ENCODE measurements at regions not wholly inside any gene's neighbourhood (a gene's known extent, or its start where the extent isn't known, plus 50 kb on each side); places are given as distances from the start of the nearest gene placed in this dataset.

DNA sequence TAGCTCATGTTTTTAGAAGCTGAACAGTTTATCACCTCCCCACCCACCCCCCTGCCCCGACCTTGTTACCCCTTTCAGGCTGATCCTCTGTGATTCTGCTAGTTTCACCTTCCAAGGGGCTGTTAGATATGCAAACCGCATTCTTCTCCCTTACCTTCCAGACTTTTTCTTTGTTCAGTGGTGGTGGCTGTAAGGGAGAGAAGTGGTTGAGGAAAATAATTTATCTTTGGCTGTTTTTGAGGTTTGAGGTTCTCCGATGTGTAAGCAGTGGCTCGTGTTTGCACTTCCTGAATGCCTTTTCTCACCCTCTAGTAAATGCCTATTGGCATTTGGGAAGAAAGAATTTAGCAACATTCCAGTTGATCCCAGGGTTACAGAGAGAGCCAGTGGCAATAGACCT, 69.4 kb upstream of the KCNG1 start:
- no peak for DNase-seq

DNA sequence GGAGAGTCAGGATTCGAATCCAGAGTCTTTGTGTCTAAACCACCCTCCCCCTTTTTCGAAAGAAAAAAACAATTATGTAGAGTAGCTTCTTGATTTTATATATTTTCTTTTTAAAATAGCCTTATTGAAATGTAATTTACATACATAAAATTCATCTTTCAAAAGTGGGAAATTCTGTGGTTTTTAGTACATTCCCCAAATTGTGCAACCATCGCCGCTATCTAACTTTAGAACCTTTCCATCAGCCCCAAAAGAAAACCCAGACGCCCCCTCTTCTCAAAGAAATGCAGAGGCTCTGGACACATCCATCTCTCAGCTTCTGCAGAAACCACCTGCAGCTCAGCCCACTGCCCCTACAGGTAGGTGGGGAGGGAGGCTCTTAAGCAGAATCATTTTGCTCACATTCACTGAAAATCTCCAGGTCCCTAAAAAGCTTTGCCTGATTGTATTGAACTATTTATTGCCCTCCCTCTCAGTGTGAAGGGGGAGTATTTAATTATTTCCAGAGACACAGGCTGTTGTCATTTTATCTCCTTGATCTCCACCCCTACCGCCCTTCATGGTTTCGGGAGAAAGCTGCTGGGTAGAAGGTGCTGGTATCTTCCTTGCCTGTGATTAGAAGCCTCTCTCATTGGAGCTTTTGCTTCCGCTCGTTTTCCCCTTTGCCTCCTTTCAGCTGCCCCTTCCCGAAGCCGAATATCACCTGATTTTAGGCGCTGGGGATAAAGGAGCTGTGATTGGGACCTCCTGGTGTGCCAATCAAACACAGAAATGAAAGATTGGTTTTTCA, 68.7 kb upstream of the KCNG1 start:
- no peak for DNase-seq

DNA sequence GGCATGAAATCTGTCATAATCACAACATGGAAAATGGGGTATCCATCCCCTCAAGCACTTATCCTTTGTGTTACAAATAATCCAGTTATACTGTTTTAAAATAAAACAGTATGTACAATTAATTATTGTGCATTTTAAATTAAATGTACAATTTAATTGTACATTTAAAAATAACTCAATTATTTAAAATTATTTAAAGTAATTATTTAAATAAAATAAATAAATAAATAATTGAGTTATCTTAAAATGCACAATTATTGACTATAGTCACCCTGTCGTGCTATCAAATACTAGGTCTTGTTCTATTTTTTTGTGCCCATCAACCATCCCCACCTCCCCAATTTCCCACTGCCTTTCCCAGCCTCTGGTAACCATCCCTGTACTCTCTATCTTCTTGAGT, 66.9 kb upstream of the KCNG1 start:
- no peak for DNase-seq

DNA sequence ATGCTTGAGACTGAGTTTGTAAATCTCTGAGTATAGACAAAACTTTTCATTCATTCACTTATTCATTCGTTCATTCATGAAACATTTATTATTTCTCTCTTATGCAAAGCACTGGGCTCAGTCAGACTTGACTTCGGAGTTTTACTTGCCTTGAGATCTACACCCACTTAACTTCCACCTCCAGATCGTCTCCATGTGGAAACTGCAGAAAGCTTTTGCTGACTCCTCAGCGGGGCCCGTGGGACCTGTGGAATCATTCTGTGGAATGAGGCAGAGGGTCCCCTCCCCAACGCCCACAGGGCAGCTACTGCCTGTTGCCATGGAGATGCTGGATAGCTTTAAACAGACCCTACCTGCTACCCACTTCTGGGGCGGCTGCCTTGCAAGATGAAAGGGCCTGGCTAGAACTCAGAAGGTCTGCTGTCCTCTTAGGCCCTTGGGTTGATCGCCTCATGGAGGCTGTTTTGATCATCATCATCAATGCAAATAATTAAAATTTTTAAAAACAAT, 66.4 kb upstream of the KCNG1 start:
- DNase-seq: no peak

DNA sequence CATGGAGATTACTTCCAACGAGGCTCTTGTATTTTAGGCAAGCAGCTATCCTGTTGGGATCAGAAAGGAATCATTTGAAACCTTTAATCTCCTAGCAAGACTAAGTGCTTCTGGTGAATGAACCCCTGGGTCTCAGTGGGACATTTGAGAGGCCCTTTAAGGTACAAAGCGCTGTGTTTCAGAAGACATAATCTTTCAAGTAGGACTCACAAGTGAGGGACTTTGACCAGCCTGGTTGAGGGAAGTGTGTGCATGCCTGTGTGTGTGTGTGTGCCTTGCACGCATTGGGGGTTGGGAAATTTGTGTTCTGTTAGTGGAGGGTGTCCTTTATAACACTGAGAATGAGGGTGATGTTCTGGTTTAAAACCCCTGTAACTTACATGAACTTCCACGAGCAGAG, 64.4 kb upstream of the KCNG1 start:
- DNase-seq: no peak

DNA sequence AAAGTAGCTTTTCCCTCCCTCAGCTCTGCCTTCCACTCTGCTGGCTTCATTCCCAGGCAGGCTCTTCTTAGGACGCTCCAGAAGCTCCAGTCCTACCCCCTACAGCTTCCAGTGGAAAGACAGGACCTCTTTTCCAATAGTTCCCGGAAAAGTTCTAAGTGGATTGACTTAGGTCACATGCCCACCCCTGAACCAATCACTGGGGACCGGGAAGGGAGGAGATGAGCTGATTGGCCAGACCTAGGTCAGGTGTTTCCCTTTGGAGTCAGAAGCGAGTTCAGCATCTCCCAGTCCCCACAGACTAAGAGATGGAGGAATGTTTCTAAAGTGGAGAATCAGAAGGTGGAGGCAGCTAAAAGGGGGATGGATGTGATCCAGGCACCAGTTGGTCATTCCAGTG, 62.9 kb upstream of the KCNG1 start:
- no peak for DNase-seq

DNA sequence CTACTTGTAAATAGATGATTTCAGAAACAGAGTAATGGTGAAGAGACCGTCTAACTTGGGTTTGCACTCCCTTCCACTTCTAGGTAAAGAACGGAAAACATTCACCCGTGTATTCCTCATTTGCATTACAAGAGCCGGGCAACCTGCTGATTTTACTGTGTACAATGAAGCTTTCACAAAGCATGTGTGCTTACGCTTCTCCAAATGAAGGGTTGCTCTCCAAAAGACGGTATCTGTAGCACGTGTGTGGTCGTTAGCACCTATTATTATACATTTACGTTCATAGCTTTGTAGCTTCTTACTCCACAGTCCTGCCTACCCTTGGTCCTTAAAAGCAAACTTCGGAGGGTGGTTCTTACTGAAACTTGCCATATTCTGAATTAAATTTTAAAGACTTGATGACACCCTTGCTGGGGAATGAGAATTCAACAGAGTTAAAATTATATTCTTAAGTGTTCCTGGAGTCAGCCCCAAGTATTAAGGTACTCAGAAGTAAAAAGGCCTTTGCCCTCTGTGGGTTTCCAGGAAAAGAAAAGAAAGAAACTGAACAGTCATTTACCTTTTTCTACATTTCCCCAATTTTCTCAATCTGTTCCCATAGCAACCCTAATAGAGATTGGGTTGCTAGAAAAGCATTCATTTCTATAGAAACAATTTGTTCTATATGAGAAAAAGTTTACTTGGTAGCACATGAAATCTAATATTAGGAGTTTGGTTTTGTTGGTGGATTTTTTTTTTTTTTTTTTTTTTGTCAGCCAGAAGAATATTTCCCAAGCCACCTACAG, 61.9 kb upstream of the KCNG1 start:
- DNase-seq: no peak

DNA sequence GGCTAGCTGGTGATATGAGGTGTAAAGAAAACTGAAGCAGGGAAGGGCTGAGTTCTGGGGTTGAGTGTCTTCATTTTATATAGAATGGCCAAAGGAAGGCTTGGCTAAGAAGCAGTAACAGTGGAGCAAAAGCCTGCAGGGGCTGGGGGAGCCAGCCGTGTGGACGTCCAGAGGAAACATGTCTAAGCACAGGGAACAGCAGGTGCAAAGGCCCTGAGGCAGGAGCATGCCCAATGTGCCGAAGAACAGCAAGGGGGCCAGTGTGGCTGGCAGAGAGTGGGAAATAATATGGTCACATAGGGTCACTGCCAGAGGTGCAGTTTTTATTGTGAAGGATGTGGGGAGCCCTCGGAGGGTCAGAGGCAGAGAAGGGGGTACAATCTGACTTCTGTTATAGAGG, 60.5 kb upstream of the KCNG1 start:
- DNase-seq: no peak

DNA sequence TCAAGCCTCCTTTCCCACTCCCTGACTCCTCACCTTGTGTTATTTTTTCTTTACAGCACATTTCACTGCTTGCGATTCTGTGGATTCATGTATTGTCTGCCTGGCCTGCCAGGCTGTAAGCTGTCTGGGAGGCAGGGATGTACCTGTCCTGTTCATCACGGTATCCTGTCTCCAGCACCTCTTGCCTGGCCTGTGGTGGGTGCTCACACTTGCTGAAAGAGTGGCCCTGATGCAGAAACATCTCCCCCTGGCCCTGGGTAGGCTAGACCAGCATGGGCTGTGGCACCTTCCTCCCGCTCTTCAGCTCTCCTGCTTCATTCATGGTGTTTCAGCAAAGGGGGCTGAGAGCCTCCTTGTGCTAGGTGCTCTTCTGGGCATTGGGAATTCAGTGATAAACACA, 60.1 kb upstream of the KCNG1 start:
- no peak for DNase-seq

DNA sequence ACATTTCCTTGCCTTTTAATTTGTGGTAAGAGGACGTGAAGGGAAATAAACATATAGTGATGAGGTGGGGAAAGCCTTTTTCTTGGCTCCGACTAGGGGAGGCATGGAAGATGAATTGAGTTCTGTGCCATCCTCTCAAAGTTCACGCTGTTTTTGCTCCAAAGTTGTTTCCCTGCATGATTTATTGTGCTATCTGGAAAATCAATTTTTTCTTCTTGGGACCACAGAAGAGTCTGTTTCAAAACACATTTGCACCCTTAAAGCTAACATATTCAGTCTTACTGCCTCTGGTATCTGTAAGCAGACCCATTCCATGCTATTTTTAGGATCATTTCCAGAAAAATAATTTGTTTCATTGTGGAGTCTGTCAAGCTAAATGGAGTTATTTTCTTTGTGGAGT, 57.6 kb upstream of the KCNG1 start:
- DNase-seq: no peak

DNA sequence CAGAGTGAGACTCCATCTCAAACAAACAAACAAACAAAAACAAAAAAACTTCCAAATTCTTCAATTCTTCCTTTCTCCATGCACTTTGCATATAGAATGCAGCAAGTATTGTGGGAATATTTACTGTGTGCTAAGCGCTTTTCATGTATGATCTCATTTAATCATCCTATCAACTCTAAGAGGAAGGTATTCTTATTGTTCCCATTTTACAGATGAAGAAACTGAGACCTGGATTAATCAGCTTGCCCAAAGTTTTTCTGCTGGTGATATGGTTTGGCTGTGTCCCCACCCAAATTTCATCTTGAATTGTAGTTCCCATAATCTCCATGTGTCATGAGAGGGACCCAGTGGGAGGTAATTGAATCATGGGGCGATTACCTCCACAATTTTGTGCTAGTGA, 56.6 kb upstream of the KCNG1 start:
- no peak for DNase-seq

DNA sequence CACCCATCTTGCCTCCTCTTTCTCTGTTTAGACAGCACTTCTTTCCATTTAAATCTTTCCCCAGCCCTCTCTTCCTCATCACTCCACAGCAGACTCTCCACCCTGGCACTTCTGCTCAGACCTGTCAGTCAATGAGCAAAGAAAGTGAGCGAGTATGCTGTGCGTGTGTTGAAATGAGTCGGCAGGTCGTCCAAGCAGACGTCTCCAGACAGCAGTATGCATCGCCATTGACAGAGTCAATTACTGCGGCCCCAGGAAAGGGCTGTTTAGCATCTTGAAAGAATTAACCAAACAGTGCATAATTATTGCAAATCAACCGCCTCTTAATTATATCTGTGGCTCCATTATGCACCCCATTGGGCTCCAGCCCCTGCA, 54.8 kb upstream of the KCNG1 start:
- DNase-seq: no peak

DNA sequence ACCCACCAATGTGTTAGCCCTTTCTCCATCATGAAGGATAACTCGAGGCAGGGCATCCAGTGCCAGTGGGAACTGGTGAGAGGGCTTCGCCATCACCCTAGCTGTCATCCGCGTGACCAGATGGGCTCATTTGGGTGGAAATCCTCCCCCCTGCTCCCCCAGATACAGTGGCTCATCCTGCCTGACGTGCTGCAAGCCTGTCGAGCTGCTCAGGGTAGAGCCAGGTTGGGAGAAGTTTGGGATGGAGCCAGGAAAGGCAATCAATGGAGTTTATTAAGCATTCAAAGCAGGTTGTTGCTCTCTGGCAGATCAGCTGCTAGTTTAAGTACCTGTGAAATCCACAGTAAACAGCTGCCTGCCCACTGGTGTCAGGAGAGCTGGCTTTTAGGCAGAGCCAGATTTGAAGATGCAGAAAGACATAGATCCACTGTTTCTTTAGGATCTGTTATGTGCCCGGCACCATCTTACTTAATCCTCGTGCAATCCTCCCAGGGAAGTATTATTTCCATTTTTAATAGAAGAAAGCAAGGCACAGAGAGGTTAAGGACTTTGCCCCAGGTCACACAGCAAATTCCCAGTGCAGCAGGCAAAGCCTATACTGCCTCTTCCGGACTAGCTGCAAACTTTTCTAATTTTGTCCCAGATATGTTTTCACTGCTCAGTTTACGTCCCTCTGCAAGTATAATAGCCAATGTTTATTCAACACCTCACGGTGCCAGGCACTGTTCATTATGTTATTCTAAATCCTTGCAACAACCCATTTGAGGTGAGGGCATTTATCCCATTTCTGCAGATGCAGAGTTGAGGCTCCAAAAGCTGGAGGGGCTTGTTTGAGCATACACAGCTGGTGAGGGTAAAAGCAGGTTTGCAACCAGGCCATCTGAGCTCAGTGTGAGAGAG, 54.1 kb upstream of the KCNG1 start:
- DNase-seq: no peak

DNA sequence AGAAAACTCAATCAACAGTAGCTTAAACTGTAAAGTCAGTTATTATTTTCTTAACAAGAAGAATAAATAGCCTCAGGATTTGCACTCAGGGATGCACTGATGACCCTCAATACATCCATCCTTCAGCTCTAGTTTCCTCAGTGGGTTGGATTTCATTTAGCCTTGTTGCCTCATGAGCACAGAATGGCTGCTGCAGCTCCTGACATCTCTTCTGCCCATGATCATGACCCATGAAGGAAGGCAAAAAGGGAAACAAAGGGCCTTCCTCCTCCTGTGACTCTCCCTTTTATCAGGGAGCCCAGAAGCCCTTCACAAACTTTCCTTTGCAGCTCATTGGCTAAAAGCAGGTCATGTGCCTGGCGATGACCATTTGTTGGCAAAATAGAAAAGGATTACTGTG, 51.2 kb upstream of the KCNG1 start:
- no peak for DNase-seq

Measured in NCI-H2029 treated with DMSO at 0.1 percent for 48 hours (cell line).